ENCODE measurements at regions not wholly inside any gene's neighbourhood (a gene's known extent, or its start where the extent isn't known, plus 50 kb on each side); places are given as distances from the start of the nearest gene placed in this dataset.

DNA sequence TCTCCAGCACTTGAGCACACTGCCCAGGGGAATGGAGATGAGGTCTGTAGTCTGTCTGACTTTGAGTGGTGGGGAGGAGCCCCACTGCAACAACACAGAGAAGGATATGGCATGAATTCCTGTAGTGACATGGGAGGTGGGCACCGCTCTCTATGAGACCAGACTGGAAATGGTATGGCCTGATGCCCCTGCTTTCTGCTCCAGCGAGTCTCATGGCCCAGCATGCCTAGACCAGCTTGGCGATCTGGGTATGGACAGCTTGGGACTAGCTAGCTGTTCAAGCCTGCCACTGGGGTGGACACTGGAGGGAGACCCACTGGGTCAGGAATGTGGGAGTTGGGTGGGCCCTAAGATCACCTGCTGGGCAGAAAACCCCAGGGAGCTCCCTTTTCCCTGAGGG lies 477.8 kb upstream of the SEL1L start:
- TF ChIP-seq CTCF (IDR thresholded peaks at IDR 0.05; ENCODE audit: borderline replicate concordance, extremely low read depth, low read length, poor library complexity, severe bottlenecking): no peak
- no peak for TF ChIP-seq EZH2 (IDR thresholded peaks at IDR 0.05; ENCODE audit: borderline replicate concordance, low read depth, low read length, severe bottlenecking)

Measured in DND-41 (cell line).